ENCODE measurements at regions not wholly inside any gene's neighbourhood (a gene's known extent, or its start where the extent isn't known, plus 50 kb on each side); places are given as distances from the start of the nearest gene placed in this dataset.

- no peaks in the 10 kb centered on the region for H3K4me1 ChIP-seq (replicated peaks in 1 of 2)
- H3K4me3 ChIP-seq = no peak overlapping the region
- no peak for ATAC-seq (replicated peaks in 6 of 8)
- no peak overlapping the region for H3K27ac ChIP-seq
- in situ Hi-C loops (cut with MboI; ENCODE audit: low pct_unique_long_range_greater_than_20kb in 2 of 9, low sequenced_read_pairs in 9 of 9, unreplicated experiment in 9 of 9) = no loop called here
- WGBS, 10 experiments = 79 to 100% (median 87%) methylated on average over 1 to 3 of the region's 3 CpGs; no CpG with 5 or more reads in 3 of the 10 experiments
Measured at GRCh38 chr7:17472518-17472917, 174.1 kb downstream of the AHR start.

- no peak overlapping the region for H3K27ac ChIP-seq
- no peak overlapping the region for H3K4me3 ChIP-seq
- in situ Hi-C loops (cut with MboI; ENCODE audit: low pct_unique_long_range_greater_than_20kb in 2 of 9, low sequenced_read_pairs in 9 of 9, unreplicated experiment in 9 of 9) = no loop called here
- H3K4me1 ChIP-seq (replicated peaks in 1 of 2) = no peaks in the 10 kb centered on the region
- no peak for ATAC-seq (replicated peaks in 6 of 8)
- 88 to 100% (median 100%) methylated on average over 1 to 2 of the region's 2 CpGs; no CpG with 5 or more reads in 1 of the 10 experiments for WGBS, 10 experiments
Measured at GRCh38 chr7:17472939-17473338, 174.5 kb downstream of the AHR start.

GRCh38 chr7:17474724-17475344 is 176.4 kb downstream of the AHR start:
- H3K4me3 ChIP-seq = no peak overlapping the region
- no peaks in the 10 kb centered on the region for H3K4me1 ChIP-seq (replicated peaks in 1 of 2)
- H3K27ac ChIP-seq = no peak overlapping the region
- in situ Hi-C loops (cut with MboI; ENCODE audit: low pct_unique_long_range_greater_than_20kb in 2 of 9, low sequenced_read_pairs in 9 of 9, unreplicated experiment in 9 of 9) = no loop called here
- ATAC-seq (replicated peaks in 6 of 8) = no peak
- WGBS, 10 experiments = 40 to 90% (median 81%) methylated on average over 1 to 12 of the region's 13 CpGs; no CpG with 5 or more reads in 2 of the 10 experiments

- in situ Hi-C loops (cut with MboI; ENCODE audit: low pct_unique_long_range_greater_than_20kb in 2 of 9, low sequenced_read_pairs in 9 of 9, unreplicated experiment in 9 of 9) = no loop called here
Measured at GRCh38 chr7:17477182-17477581, 178.7 kb downstream of the AHR start.

GRCh38 chr7:17481118-17481517 is 182.7 kb downstream of the AHR start:
- H3K4me1 ChIP-seq (replicated peaks in 1 of 2) = no peaks in the 10 kb centered on the region
- in situ Hi-C loops (cut with MboI; ENCODE audit: low pct_unique_long_range_greater_than_20kb in 2 of 9, low sequenced_read_pairs in 9 of 9, unreplicated experiment in 9 of 9) = no loop called here
- H3K4me3 ChIP-seq = no peak overlapping the region
- no peak overlapping the region for H3K27ac ChIP-seq
- ATAC-seq (replicated peaks in 6 of 8) = no peak
- 86 to 100% (median 97%) methylated on average over 2 of the region's 2 CpGs; no CpG with 5 or more reads in 4 of the 10 experiments for WGBS, 10 experiments

More at GRCh38 chr7:17477182-17477581, 178.7 kb downstream of the AHR start:
- WGBS, 10 experiments = 25 to 100% (median 81%) methylated on average over 1 to 2 of the region's 2 CpGs
- Histone ChIP-seq H3K27ac (no peak overlapping the region), H3K4me3 (no peak overlapping the region), H3K4me1 (replicated peaks in 1 of 2) (no peaks in the 10 kb centered on the region)
- no peak for ATAC-seq (replicated peaks in 6 of 8)

GRCh38 chr7:17485368-17485767 is 186.9 kb downstream of the AHR start:
- in situ Hi-C loops (cut with MboI; ENCODE audit: low pct_unique_long_range_greater_than_20kb in 2 of 9, low sequenced_read_pairs in 9 of 9, unreplicated experiment in 9 of 9) = no loop called here
- Histone ChIP-seq H3K27ac (no peak overlapping the region), H3K4me3 (no peak overlapping the region), H3K4me1 (replicated peaks in 1 of 2) (no peaks in the 10 kb centered on the region)
- WGBS, 10 experiments = 83 to 100% (median 100%) methylated on average over 1 of the region's 1 CpG; no CpG with 5 or more reads in 3 of the 10 experiments
- ATAC-seq (replicated peaks in 6 of 8) = no peak

- no peak for ATAC-seq (replicated peaks in 6 of 8)
- H3K4me3 ChIP-seq = no peak overlapping the region
- no peak overlapping the region for H3K27ac ChIP-seq
- in situ Hi-C loops (cut with MboI; ENCODE audit: low pct_unique_long_range_greater_than_20kb in 2 of 9, low sequenced_read_pairs in 9 of 9, unreplicated experiment in 9 of 9) = no loop called here
- WGBS, 10 experiments = 7 to 100% (median 100%) methylated on average over 1 of the region's 1 CpG; no CpG with 5 or more reads in 1 of the 10 experiments
- no peaks in the 10 kb centered on the region for H3K4me1 ChIP-seq (replicated peaks in 1 of 2)
Measured at GRCh38 chr7:17485904-17486303, 187.5 kb downstream of the AHR start.

- no peaks in the 10 kb centered on the region for H3K4me1 ChIP-seq (replicated peaks in 1 of 2)
- H3K4me3 ChIP-seq = no peak overlapping the region
- in situ Hi-C loops (cut with MboI; ENCODE audit: low pct_unique_long_range_greater_than_20kb in 2 of 9, low sequenced_read_pairs in 9 of 9, unreplicated experiment in 9 of 9) = no loop called here
- WGBS, 10 experiments = 43 to 100% (median 84%) methylated on average over 1 to 2 of the region's 2 CpGs
- no peak overlapping the region for H3K27ac ChIP-seq
- ATAC-seq (replicated peaks in 6 of 8) = no peak
Measured at GRCh38 chr7:17486835-17487234, 188.4 kb downstream of the AHR start.

- Histone ChIP-seq H3K27ac (no peak overlapping the region), H3K4me1 (replicated peaks in 1 of 2) (no peaks in the 10 kb centered on the region), H3K4me3 (no peak overlapping the region)
- ATAC-seq (replicated peaks in 6 of 8) = no peak
- in situ Hi-C loops (cut with MboI; ENCODE audit: low pct_unique_long_range_greater_than_20kb in 2 of 9, low sequenced_read_pairs in 9 of 9, unreplicated experiment in 9 of 9) = no loop called here
- WGBS, 10 experiments = 0 to 55% (median 33%) methylated on average over 1 to 2 of the region's 2 CpGs; no CpG with 5 or more reads in 5 of the 10 experiments
Measured at GRCh38 chr7:17487343-17487742, 188.9 kb downstream of the AHR start.

GRCh38 chr7:17488829-17489228 is 190.4 kb downstream of the AHR start:
- ATAC-seq (replicated peaks in 6 of 8) = no peak
- 88 to 100% (median 100%) methylated on average over 1 of the region's 1 CpG; no CpG with 5 or more reads in 6 of the 10 experiments for WGBS, 10 experiments
- Histone ChIP-seq H3K27ac (no peak overlapping the region), H3K4me1 (replicated peaks in 1 of 2) (no peaks in the 10 kb centered on the region), H3K4me3 (no peak overlapping the region)
- in situ Hi-C loops (cut with MboI; ENCODE audit: low pct_unique_long_range_greater_than_20kb in 2 of 9, low sequenced_read_pairs in 9 of 9, unreplicated experiment in 9 of 9) = no loop called here

- in situ Hi-C loops (cut with MboI; ENCODE audit: low pct_unique_long_range_greater_than_20kb in 2 of 9, low sequenced_read_pairs in 9 of 9, unreplicated experiment in 9 of 9) = no loop called here
- ATAC-seq (replicated peaks in 6 of 8) = no peak
- 17 to 100% (median 84%) methylated on average over 1 to 4 of the region's 4 CpGs for WGBS, 10 experiments
- Histone ChIP-seq H3K4me1 (replicated peaks in 1 of 2) (no peaks in the 10 kb centered on the region), H3K27ac (no peak overlapping the region), H3K4me3 (no peak overlapping the region)
Measured at GRCh38 chr7:17489961-17490360, 191.5 kb downstream of the AHR start.

GRCh38 chr7:17490825-17491224 is 192.4 kb downstream of the AHR start:
- Histone ChIP-seq H3K4me1 (replicated peaks in 1 of 2) (no peaks in the 10 kb centered on the region), H3K4me3 (no peak overlapping the region), H3K27ac (no peak overlapping the region)
- 84 to 100% (median 96%) methylated on average over 1 to 5 of the region's 5 CpGs for WGBS, 10 experiments
- in situ Hi-C loops (cut with MboI; ENCODE audit: low pct_unique_long_range_greater_than_20kb in 2 of 9, low sequenced_read_pairs in 9 of 9, unreplicated experiment in 9 of 9) = no loop called here
- ATAC-seq (replicated peaks in 6 of 8) = no peak

GRCh38 chr7:17492437-17492836 is 194.0 kb downstream of the AHR start:
- no peak overlapping the region for H3K4me3 ChIP-seq
- 7 to 100% (median 83%) methylated on average over 1 to 4 of the region's 4 CpGs for WGBS, 10 experiments
- peak in 1 of 8 experiments; percentile 70 for ATAC-seq (replicated peaks in 6 of 8)
- H3K27ac ChIP-seq = no peak overlapping the region
- in situ Hi-C loops (cut with MboI; ENCODE audit: low pct_unique_long_range_greater_than_20kb in 2 of 9, low sequenced_read_pairs in 9 of 9, unreplicated experiment in 9 of 9) = no loop called here
- no peaks in the 10 kb centered on the region for H3K4me1 ChIP-seq (replicated peaks in 1 of 2)

GRCh38 chr7:17493446-17493845 is 195.0 kb downstream of the AHR start:
- Histone ChIP-seq H3K27ac (no peak overlapping the region), H3K4me1 (replicated peaks in 1 of 2) (no peaks in the 10 kb centered on the region), H3K4me3 (no peak overlapping the region)
- in situ Hi-C loops (cut with MboI; ENCODE audit: low pct_unique_long_range_greater_than_20kb in 2 of 9, low sequenced_read_pairs in 9 of 9, unreplicated experiment in 9 of 9) = no loop called here
- ATAC-seq (replicated peaks in 6 of 8) = peak in 1 of 8 experiments; percentile 20
- WGBS, 10 experiments = 55 to 100% (median 75%) methylated on average over 1 to 2 of the region's 2 CpGs; no CpG with 5 or more reads in 2 of the 10 experiments
